PC-9 (cell line): ENCODE measurements at regions not wholly inside any gene's neighbourhood (a gene's known extent, or its start where the extent isn't known, plus 50 kb on each side); places are given as distances from the start of the nearest gene placed in this dataset.

Experiments
- EZH2 ChIP-seq: fragments of 200-600 bp; sonication (generic); IDR thresholded peaks from 2 replicates; pipeline ENCODE4 v1.8.0; 2017; ENCODE audit warnings: antibody characterized with exemption, low read depth
- TF ChIP-seq, protein P1 (sequence below): fragments of 200-600 bp; sonication (generic); conservative IDR thresholded peaks from 2 replicates; pipeline ENCODE4 v1.6.1; 2017; ENCODE audit warnings: mixed run types, antibody characterized with exemption, mild to moderate bottlenecking, moderate library complexity

DNA sequence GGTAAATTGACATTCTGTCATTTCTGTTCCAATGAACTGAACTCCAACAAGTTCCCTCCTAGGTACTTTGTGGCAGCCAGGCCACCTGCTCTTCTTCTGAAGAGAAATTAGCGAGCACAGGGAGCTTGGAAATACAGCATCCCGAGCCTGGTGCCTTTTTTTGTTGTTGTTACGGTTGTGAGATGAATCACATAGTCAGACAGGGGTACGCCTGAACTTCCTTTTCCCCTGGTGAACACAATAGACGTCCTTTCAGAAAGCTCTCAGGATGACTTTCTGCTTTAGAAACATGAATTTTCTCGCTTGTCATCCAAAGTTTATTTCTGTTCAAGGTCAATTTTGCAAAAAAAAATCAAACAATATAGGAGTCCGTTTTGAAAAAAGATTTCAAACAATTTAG lies 53.9 kb upstream of the XYLT1 start:
- TF ChIP-seq, protein P1, sequence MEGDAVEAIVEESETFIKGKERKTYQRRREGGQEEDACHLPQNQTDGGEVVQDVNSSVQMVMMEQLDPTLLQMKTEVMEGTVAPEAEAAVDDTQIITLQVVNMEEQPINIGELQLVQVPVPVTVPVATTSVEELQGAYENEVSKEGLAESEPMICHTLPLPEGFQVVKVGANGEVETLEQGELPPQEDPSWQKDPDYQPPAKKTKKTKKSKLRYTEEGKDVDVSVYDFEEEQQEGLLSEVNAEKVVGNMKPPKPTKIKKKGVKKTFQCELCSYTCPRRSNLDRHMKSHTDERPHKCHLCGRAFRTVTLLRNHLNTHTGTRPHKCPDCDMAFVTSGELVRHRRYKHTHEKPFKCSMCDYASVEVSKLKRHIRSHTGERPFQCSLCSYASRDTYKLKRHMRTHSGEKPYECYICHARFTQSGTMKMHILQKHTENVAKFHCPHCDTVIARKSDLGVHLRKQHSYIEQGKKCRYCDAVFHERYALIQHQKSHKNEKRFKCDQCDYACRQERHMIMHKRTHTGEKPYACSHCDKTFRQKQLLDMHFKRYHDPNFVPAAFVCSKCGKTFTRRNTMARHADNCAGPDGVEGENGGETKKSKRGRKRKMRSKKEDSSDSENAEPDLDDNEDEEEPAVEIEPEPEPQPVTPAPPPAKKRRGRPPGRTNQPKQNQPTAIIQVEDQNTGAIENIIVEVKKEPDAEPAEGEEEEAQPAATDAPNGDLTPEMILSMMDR = no peak
- no peak for TF ChIP-seq EZH2
